ENCODE measurements at regions not wholly inside any gene's neighbourhood (a gene's known extent, or its start where the extent isn't known, plus 50 kb on each side); places are given as distances from the start of the nearest gene placed in this dataset.

GRCh38 chr3:182190056-182190455 is 478.3 kb downstream of the SOX2 start:
- in situ Hi-C loops (cut with MboI; ENCODE audit: low sequenced_read_pairs), result no loop called here

GRCh38 chr3:182198345-182198744 is 486.6 kb downstream of the SOX2 start:
- in situ Hi-C loops (cut with MboI; ENCODE audit: low sequenced_read_pairs), result no loop called here

GRCh38 chr3:182201456-182202168 is 489.9 kb downstream of the SOX2 start:
- in situ Hi-C loops (cut with MboI; ENCODE audit: low sequenced_read_pairs), result no loop called here

GRCh38 chr3:182212479-182213076 is 500.9 kb downstream of the SOX2 start:
- in situ Hi-C loops (cut with MboI; ENCODE audit: low sequenced_read_pairs), result no loop called here

- in situ Hi-C loops (cut with MboI; ENCODE audit: low sequenced_read_pairs), result no loop called here
These were observed 502.7 kb downstream of the SOX2 start for GRCh38 chr3:182214416-182214815.

- in situ Hi-C loops (cut with MboI; ENCODE audit: low sequenced_read_pairs), result no loop called here
These were observed 504.2 kb downstream of the SOX2 start for GRCh38 chr3:182215881-182216280.

- in situ Hi-C loops (cut with MboI; ENCODE audit: low sequenced_read_pairs), result no loop called here
These were observed 504.7 kb downstream of the SOX2 start for GRCh38 chr3:182216311-182216970.

- in situ Hi-C loops (cut with MboI; ENCODE audit: low sequenced_read_pairs), result no loop called here
These were observed 508.3 kb downstream of the SOX2 start for GRCh38 chr3:182220013-182220412.

GRCh38 chr3:182220471-182220870 is 508.7 kb downstream of the SOX2 start:
- in situ Hi-C loops (cut with MboI; ENCODE audit: low sequenced_read_pairs), result no loop called here

GRCh38 chr3:182226995-182227394 is 515.3 kb downstream of the SOX2 start:
- in situ Hi-C loops (cut with MboI; ENCODE audit: low sequenced_read_pairs), result no loop called here

GRCh38 chr3:182233405-182233804 is 521.7 kb downstream of the SOX2 start:
- in situ Hi-C loops (cut with MboI; ENCODE audit: low sequenced_read_pairs), result no loop called here

GRCh38 chr3:182233957-182234356 is 522.2 kb downstream of the SOX2 start:
- in situ Hi-C loops (cut with MboI; ENCODE audit: low sequenced_read_pairs), result no loop called here

- in situ Hi-C loops (cut with MboI; ENCODE audit: low sequenced_read_pairs), result no loop called here
These were observed 523.2 kb downstream of the SOX2 start for GRCh38 chr3:182234881-182235280.

GRCh38 chr3:182235504-182235903 is 523.8 kb downstream of the SOX2 start:
- in situ Hi-C loops (cut with MboI; ENCODE audit: low sequenced_read_pairs), result no loop called here

- in situ Hi-C loops (cut with MboI; ENCODE audit: low sequenced_read_pairs), result no loop called here
These were observed 526.4 kb downstream of the SOX2 start for GRCh38 chr3:182238126-182238525.

- in situ Hi-C loops (cut with MboI; ENCODE audit: low sequenced_read_pairs), result no loop called here
These were observed 527.6 kb downstream of the SOX2 start for GRCh38 chr3:182239316-182239715.

GRCh38 chr3:182240474-182240873 is 528.7 kb downstream of the SOX2 start:
- in situ Hi-C loops (cut with MboI; ENCODE audit: low sequenced_read_pairs), result no loop called here

GRCh38 chr3:182241196-182241765 is 529.6 kb downstream of the SOX2 start:
- in situ Hi-C loops (cut with MboI; ENCODE audit: low sequenced_read_pairs), result no loop called here

GRCh38 chr3:182241766-182242488 is 530.2 kb downstream of the SOX2 start:
- in situ Hi-C loops (cut with MboI; ENCODE audit: low sequenced_read_pairs), result no loop called here

GRCh38 chr3:182242489-182242942 is 530.8 kb downstream of the SOX2 start:
- in situ Hi-C loops (cut with MboI; ENCODE audit: low sequenced_read_pairs), result no loop called here

GRCh38 chr3:182243625-182244024 is 531.9 kb downstream of the SOX2 start:
- in situ Hi-C loops (cut with MboI; ENCODE audit: low sequenced_read_pairs), result no loop called here
